H1 (cell line): ENCODE measurements at regions not wholly inside any gene's neighbourhood (a gene's known extent, or its start where the extent isn't known, plus 50 kb on each side); places are given as distances from the start of the nearest gene placed in this dataset.

Experiments used
- BCL11A ChIP-seq, 2 experiments: IDR thresholded peaks; one replicate each; pipeline ENCODE4 v1.6.1; 2011; ENCODE audit warnings: low read depth in 2 of 2, low read length in 2 of 2, mild to moderate bottlenecking in 2 of 2
- CHD2 ChIP-seq: IDR thresholded peaks from 2 replicates; pipeline ENCODE4 v1.6.1; 2012; ENCODE audit warnings: low read length, improper control_type of control experiment
- CREB1 ChIP-seq: IDR thresholded peaks from 2 replicates; pipeline ENCODE4 v1.6.1; 2012; ENCODE audit warnings: inconsistent platforms
- FOSL1 ChIP-seq: IDR thresholded peaks from 2 replicates; pipeline ENCODE4 v1.6.1; 2011; ENCODE audit warnings: mild to moderate bottlenecking, low read depth, low read length, moderate library complexity; ENCODE audit not compliant: insufficient read depth
- GABPA ChIP-seq: IDR thresholded peaks from 2 replicates; pipeline ENCODE4 v1.6.1; 2011; ENCODE audit warnings: mild to moderate bottlenecking, low read length, moderate library complexity, borderline replicate concordance; ENCODE audit not compliant: insufficient read depth
- HDAC6 ChIP-seq: IDR thresholded peaks from one replicate; pipeline ENCODE4 v1.7.1; 2012; ENCODE audit warnings: low read depth, mild to moderate bottlenecking, inconsistent platforms, low read length, moderate library complexity
- NRF1 ChIP-seq: IDR thresholded peaks from 2 replicates; pipeline ENCODE4 v1.6.1; 2011; ENCODE audit warnings: mild to moderate bottlenecking, low read depth, low read length, improper control_type of control experiment
- RFX5 ChIP-seq: IDR thresholded peaks from 2 replicates; pipeline ENCODE4 v1.6.1; 2011; ENCODE audit warnings: low read depth, low read length, improper control_type of control experiment, borderline replicate concordance
- SIRT6 ChIP-seq: IDR thresholded peaks from one replicate; pipeline ENCODE4 v1.7.1; 2012; ENCODE audit warnings: low read length, inconsistent platforms
- SP2 ChIP-seq: IDR thresholded peaks from 2 replicates; pipeline ENCODE4 v1.6.1; 2012; ENCODE audit warnings: mild to moderate bottlenecking, low read length, inconsistent platforms
- SUZ12 ChIP-seq: fragments of 200-600 bp; sonication (generic); IDR thresholded peaks from 2 replicates; pipeline ENCODE4 v1.6.1; 2012; ENCODE audit warnings: mild to moderate bottlenecking, inconsistent platforms, low read length, moderate library complexity, mixed read lengths
- TCF12 ChIP-seq: IDR thresholded peaks from 2 replicates; pipeline ENCODE4 v1.6.1; 2011; ENCODE audit warnings: low read depth, mild to moderate bottlenecking, low read length

DNA sequence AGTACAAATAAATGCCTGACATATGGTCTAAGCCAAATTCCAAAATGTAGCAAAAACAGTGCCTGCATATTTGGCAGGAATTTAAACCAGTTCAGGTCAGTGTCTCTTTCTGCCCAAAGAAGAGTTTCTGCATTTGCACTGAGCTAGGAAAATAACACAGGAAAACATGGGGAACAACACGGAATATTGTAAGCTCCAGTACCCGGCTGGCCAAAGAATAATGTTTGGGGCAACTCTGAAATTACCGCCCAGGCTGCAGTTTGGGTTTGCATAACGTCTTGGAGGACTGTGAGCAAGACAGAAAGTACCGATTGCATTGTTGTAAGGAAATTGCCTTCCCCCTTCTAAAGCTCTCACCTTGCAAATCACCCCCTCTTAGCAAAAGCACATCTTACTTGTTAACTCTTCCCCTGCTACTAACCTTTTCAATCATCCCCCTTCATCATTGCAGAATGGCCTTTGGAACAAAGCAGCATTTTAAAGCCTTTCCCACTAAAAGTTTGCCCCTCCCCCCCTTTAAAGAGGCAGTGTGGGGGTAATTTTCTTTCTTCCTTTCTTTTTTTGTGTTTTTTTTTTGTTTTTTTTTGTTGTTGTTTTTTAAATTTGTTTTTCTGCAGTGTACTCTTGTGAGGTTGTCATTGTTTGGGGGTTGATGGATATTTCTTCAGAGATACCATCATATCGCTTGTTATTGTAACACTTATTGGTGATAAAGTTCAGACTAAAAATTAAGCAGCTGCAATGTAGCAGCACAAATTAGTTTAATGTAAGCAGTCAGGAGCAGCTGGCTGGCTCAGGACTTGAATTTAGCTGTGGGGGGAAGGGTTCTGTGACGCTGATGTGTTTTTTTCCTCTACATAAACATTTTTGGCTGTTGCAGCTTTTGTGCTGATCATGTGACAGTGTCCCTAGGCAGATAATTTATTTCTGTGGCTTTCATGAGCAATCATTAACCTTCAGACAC lies 100.0 kb upstream of the CITED2 start (continued):
- TF ChIP-seq SUZ12 (no peak), CREB1 (no peak), TCF12 (no peak), HDAC6 (no peak), BCL11A (IDR thresholded peaks at IDR 0.05; ENCODE audit: low read depth in 2 of 2, low read length in 2 of 2) (no peak), SIRT6 (no peak), CHD2 (no peak), FOSL1 (no peak), NRF1 (no peak), RFX5 (no peak), SP2 (no peak), GABPA (no peak)
